ENCODE measurements at regions not wholly inside any gene's neighbourhood (a gene's known extent, or its start where the extent isn't known, plus 50 kb on each side); places are given as distances from the start of the nearest gene placed in this dataset.

DNA sequence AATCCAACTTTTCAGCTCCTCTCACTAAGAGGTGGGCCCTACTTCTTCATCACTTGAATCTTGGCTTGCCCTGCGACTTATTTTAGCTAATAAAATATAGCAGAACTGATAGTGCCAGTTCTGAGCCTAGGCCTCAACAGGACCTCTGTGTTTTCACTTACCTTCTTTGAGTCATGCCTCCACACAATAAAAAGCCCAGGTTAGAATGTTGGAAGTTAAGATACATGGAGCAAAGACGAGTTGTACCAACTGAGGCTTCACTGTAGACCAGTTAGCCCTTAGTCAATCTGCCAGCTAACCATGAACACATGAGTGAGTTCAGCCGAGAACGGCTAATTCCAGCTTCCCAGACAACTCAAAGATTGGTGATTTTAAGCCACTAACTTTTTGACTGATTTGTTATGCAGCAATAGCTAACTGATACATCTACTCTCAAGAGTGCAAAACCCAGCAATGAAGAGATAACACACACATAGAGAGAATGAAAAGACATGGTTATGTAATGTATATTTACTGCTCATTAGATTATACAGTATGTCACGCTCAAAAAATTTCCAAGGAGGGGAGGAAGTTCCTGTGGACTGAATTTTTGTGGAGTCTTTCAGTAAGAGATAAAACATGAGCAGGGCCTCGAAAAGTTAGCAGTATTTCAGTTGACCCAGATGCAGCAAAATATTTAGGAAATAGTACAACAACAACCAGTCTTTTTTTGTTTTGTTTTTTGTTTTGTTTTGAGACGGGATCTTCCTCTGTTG is 181.1 kb downstream of the MYCN start:
- TF ChIP-seq REST (IDR thresholded peaks at IDR 0.05) (no peak), FOXA1 (IDR thresholded peaks at IDR 0.05) (no peak), YY1 (IDR thresholded peaks at IDR 0.05) (no peak), ZBTB33 (IDR thresholded peaks at IDR 0.05) (no peak), JUND (IDR thresholded peaks at IDR 0.05) (no peak), GABPA (IDR thresholded peaks at IDR 0.05 in 1 of 2, conservative IDR thresholded peaks at IDR 0.05 in 1 of 2) (no peak), RAD21 (IDR thresholded peaks at IDR 0.05) (no peak), TAF1 (conservative IDR thresholded peaks at IDR 0.05) (no peak), SP1 (IDR thresholded peaks at IDR 0.05) (no peak), HNF4G (IDR thresholded peaks at IDR 0.05) (no peak)
- TF ChIP-seq, protein P1, sequence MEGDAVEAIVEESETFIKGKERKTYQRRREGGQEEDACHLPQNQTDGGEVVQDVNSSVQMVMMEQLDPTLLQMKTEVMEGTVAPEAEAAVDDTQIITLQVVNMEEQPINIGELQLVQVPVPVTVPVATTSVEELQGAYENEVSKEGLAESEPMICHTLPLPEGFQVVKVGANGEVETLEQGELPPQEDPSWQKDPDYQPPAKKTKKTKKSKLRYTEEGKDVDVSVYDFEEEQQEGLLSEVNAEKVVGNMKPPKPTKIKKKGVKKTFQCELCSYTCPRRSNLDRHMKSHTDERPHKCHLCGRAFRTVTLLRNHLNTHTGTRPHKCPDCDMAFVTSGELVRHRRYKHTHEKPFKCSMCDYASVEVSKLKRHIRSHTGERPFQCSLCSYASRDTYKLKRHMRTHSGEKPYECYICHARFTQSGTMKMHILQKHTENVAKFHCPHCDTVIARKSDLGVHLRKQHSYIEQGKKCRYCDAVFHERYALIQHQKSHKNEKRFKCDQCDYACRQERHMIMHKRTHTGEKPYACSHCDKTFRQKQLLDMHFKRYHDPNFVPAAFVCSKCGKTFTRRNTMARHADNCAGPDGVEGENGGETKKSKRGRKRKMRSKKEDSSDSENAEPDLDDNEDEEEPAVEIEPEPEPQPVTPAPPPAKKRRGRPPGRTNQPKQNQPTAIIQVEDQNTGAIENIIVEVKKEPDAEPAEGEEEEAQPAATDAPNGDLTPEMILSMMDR (IDR thresholded peaks at IDR 0.05; ENCODE audit: low read depth, low read length, missing input control): no peak
- TF ChIP-seq, protein P2, sequence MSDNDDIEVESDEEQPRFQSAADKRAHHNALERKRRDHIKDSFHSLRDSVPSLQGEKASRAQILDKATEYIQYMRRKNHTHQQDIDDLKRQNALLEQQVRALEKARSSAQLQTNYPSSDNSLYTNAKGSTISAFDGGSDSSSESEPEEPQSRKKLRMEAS (IDR thresholded peaks at IDR 0.05): no peak
- TF ChIP-seq, protein P3, sequence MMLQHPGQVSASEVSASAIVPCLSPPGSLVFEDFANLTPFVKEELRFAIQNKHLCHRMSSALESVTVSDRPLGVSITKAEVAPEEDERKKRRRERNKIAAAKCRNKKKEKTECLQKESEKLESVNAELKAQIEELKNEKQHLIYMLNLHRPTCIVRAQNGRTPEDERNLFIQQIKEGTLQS (IDR thresholded peaks at IDR 0.05): no peak
